K562 (cell line): ENCODE measurements at regions not wholly inside any gene's neighbourhood (a gene's known extent, or its start where the extent isn't known, plus 50 kb on each side); places are given as distances from the start of the nearest gene placed in this dataset.

Experiments used
- ARID3B ChIP-seq: fragments of 250-450 bp; sonication (Bioruptor Pico); IDR thresholded peaks from 2 replicates; pipeline ENCODE4 v1.4.0; 2020; ENCODE audit warnings: borderline replicate concordance
- BDP1 ChIP-seq: IDR thresholded peaks from 3 replicates; pipeline ENCODE4 v1.6.1; 2011; ENCODE audit not compliant: insufficient read length, insufficient read depth
- CBX5 ChIP-seq: IDR thresholded peaks from 2 replicates; pipeline ENCODE4 v1.6.1; 2014; ENCODE audit warnings: low read depth, borderline replicate concordance
- FOXA3 ChIP-seq, 2 experiments: fragments of 450-650 bp in 1 of 2; sonication (generic) in 1 of 2; formaldehyde crosslinking; IDR thresholded peaks in 1 of 2; conservative IDR thresholded peaks in 1 of 2; 2 replicates each; pipeline versions ENCODE4 v1.4.0 to v1.8.0; 2020 to 2022; ENCODE audit warnings: mild to moderate bottlenecking in 2 of 2, missing genetic modification reagents in 1 of 2
- MBD1 ChIP-seq: fragments of 250-450 bp; sonication (Bioruptor Pico); IDR thresholded peaks from 2 replicates; pipeline ENCODE4 v1.8.0; 2022; ENCODE audit warnings: inconsistent platforms
- MYBL2 ChIP-seq, 2 experiments: fragments of 450-650 bp in 1 of 2; sonication (generic) in 1 of 2; formaldehyde crosslinking in 1 of 2; IDR thresholded peaks; 2 replicates each; pipeline versions ENCODE4 v1.6.1 to v1.8.1; 2017 to 2022; ENCODE audit warnings: borderline replicate concordance in 1 of 2, inconsistent platforms in 1 of 2, low read depth in 1 of 2, mild to moderate bottlenecking in 1 of 2, missing genetic modification reagents in 1 of 2, moderate library complexity in 1 of 2
- SAP30 ChIP-seq: fragments of 200-600 bp; sonication (generic); IDR thresholded peaks from 2 replicates; pipeline ENCODE4 v1.6.1; 2012; ENCODE audit warnings: borderline replicate concordance, low read depth, mild to moderate bottlenecking, moderate library complexity, low read length, control low read depth, inconsistent platforms; ENCODE audit not compliant: insufficient read depth, poor library complexity, severe bottlenecking
- SOX6 ChIP-seq: fragments of 450-650 bp; IDR thresholded peaks from 2 replicates; pipeline ENCODE4 v1.6.1; 2014; ENCODE audit warnings: mild to moderate bottlenecking
- SRSF9 ChIP-seq: fragments of 200-400 bp; formaldehyde crosslinking; IDR thresholded peaks from 2 replicates; pipeline ENCODE4 v1.6.1; 2017; ENCODE audit warnings: low read depth, low read length, borderline replicate concordance
- ZNF165 ChIP-seq: fragments of 250-450 bp; sonication (Bioruptor Pico); IDR thresholded peaks from 2 replicates; pipeline ENCODE4 v1.4.0; 2020; ENCODE audit warnings: borderline replicate concordance
- ZNF23 ChIP-seq: fragments of 250-450 bp; sonication (Bioruptor Pico); IDR thresholded peaks from 2 replicates; pipeline ENCODE4 v1.4.0; 2020; ENCODE audit warnings: mild to moderate bottlenecking
- ZNF253 ChIP-seq: fragments of 250-450 bp; sonication (Bioruptor Pico); conservative IDR thresholded peaks from 2 replicates; pipeline ENCODE4 v1.6.1; 2021; ENCODE audit warnings: mild to moderate bottlenecking
- ZNF449 ChIP-seq: fragments of 250-450 bp; sonication (Bioruptor Pico); IDR thresholded peaks from 2 replicates; pipeline ENCODE4 v1.8.0; 2022; ENCODE audit warnings: moderate library complexity, mild to moderate bottlenecking, inconsistent platforms
- ZNF609 ChIP-seq: sonication (generic); formaldehyde crosslinking; IDR thresholded peaks from 2 replicates; pipeline ENCODE4 v1.8.1; 2023; ENCODE audit warnings: missing genetic modification reagents, mild to moderate bottlenecking, borderline replicate concordance
- ZNF75A ChIP-seq: fragments of 450-650 bp; formaldehyde crosslinking; IDR thresholded peaks from 2 replicates; pipeline ENCODE4 v1.4.0; 2020; ENCODE audit warnings: mild to moderate bottlenecking
- ZNF780A ChIP-seq: fragments of 250-450 bp; sonication (Bioruptor Pico); IDR thresholded peaks from 2 replicates; pipeline ENCODE4 v1.5.0; 2021; ENCODE audit warnings: mild to moderate bottlenecking

GRCh38 chr4:10173754-10174749 is 57.5 kb upstream of the WDR1 start (continued):
- no peak for TF ChIP-seq SAP30
- TF ChIP-seq ZNF75A (CRISPR knock-in tag) = no peak
- TF ChIP-seq FOXA3 (CRISPR knock-in tag; conservative IDR thresholded peaks at IDR 0.05 in 1 of 2, IDR thresholded peaks at IDR 0.05 in 1 of 2) = no peak
- peak; percentile 51; the same call in 1 of the 2 replicates for TF ChIP-seq ZNF449 (CRISPR knock-in tag)
- no peak for TF ChIP-seq ZNF609 (CRISPR knock-in tag)
- TF ChIP-seq MBD1 (CRISPR knock-in tag) = no peak
- TF ChIP-seq SOX6 = 0 out of 2 replicates have a peak, but pooled peaks have one; percentile 5
- TF ChIP-seq ZNF165 (CRISPR knock-in tag) = no peak
- TF ChIP-seq ARID3B (CRISPR knock-in tag) = no peak
- TF ChIP-seq ZNF780A (CRISPR knock-in tag) = no peak
- TF ChIP-seq BDP1 = no peak
- TF ChIP-seq MYBL2 (IDR thresholded peaks at IDR 0.05; ENCODE audit: low read depth) = no peak
- TF ChIP-seq MYBL2 (CRISPR knock-in tag; IDR thresholded peaks at IDR 0.05; ENCODE audit: borderline replicate concordance) = no peak
- no peak for TF ChIP-seq ZNF23 (CRISPR knock-in tag)
- TF ChIP-seq SRSF9 = no peak
- no peak for TF ChIP-seq CBX5
- TF ChIP-seq ZNF253 = no peak
